Eye (tissue), 1 donor: ENCODE measurements at regions not wholly inside any gene's neighbourhood (a gene's known extent, or its start where the extent isn't known, plus 50 kb on each side); places are given as distances from the start of the nearest gene placed in this dataset.

Experiments used
- DNase-seq: peaks from one replicate; pipeline ENCODE4 v3.0.0-alpha.2; 2015

DNA sequence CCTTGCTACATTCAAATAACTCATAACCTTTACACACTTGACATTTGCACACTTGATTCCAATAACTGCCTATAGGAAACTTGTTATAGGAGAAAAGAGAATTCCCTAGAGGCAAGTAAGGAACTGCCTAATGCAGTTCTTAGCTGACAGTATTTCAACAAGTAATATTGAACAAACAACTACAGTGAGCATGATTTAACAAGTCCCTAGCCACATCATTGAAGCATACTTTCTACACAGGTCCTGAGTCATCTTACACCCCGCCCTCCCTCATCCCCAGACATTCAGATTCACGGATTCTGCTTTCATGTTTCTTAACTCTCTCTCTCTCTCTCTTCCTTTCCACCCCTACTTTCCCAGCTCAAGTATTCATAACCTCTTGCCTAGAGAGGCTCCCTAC is 153.5 kb downstream of the LSM5 start:
- DNase-seq, result no peak

GRCh38 chr7:32335107-32335506 is 155.1 kb downstream of the LSM5 start:
- no peak for DNase-seq

DNA sequence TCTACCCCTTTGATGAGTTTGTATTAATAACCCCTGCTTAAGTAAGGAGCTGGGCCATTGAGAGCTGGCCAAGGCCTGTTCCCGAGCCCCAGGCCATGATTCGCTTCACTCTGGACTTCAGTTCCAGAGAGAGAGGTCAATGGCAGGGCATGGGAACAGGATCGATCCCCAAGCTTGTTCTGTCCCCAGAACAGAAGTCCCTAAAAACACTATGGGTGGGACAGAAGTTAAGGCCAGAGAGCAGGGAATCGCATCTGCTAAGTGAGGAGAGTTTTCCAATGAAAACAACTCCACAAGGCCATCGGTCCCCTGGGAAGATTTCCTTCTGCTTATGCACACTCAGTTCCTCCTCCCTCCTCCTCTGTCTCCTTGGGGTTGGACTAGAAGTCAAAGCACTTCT is 159.6 kb downstream of the LSM5 start:
- DNase-seq, result no peak

DNA sequence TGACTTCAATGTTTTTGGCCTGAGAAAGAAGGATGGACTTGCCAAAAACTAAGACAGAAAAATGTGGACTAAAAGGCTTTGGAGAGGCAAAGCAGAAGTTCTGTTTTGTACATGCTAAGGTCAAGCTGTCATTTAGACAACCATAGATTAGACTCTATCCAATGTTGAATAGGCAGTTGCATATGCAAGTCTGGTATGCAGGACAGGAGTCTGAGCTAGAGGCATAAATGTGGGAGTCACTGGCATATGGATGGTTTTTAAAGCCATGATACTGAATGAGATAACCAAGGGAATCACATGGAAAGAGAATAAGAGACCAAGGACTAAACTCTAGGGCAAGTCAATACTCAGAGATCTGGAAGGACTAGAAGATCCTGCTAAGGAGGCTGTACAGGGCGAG is 164.1 kb downstream of the LSM5 start:
- no peak for DNase-seq

DNA sequence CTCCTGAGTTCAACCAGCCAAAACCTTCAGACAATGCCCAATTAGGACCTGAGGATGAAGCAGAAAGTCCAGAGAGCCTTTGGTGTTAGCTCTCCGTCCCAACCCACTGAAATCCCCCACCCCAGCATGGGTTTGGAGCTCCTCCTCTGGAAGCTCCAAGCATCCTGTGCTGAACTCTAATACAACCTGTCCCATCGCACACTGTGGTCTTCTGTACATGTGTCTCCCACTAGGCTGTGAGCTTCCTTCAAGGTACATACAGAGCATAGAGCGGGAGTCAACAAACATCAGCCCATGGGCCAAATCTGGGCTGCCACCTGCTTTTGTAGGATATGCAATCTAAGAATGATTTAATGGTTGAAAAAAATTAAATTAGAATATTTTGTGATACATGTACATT is 166.5 kb downstream of the LSM5 start:
- no peak for DNase-seq

DNA sequence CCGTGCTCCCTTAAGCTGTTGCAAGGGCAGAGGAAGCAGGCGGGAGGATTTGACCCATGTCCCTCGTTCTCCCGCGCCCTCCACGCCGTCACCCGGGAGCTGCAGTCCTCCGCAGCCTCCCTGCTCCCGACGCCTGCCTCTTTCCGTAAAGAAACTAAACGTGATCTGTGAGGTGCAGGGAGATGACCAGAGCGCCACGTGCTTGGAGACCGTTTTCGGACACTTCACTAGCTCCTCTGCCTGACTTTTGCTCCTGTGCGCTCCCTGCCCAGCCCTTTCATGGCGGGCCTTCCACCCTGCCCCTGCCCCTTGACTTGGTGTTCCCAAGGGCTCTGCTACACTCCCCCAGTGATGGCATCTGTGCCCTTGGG is 171.2 kb downstream of the LSM5 start:
- no peak for DNase-seq

DNA sequence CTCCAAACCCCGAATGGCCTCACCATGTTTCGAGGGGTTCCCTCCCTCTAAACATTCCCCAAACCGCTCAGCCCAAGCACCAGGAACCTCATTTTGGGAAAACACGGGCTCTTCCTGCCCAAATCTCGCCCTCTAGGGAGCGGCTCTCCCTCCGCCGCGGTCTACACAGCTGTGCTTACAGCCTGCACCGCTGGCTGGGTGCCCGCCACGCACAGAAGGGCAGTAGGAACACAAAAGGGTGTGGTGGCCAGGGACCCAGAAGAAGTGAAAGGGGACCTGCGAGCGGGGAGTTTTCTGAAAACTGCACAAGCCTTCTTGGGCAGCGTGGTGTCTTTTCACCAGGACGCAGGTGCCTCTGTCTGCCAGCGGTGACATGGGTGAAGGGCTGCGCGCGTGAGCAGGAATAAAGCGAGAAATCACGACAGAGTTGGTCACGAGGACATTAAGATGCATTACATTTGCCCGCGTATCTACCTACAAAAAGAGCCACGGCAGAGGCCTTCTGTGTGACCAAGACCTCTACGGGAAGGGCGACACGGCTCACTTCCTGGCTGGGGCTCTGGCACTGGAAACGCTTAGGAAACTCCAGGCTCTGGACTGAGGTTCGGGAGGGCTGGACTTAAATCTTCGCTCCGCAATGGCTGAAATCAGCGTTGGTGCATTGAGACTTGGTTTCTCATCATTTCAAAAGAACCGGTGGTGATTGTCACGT is 171.7 kb downstream of the LSM5 start:
- peak; percentile 37 for DNase-seq

DNA sequence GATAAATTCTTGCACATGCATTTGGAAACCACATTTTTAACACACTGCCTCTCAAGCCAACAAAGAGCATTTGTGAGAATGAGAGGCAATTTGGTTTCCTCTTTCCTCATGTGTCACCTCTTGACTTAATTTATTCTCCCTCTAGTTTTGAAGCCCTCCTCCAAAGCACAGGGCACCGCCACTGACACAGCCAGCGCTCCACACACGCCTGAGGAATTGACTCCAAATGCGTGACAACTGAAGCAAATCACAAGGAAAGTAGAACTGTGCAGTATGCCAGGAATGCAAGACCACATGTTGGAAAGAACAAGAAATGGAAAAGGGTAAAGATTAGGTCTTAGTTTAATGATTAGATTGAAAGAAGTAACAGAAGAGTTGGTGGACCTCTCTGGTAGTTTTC is 173.3 kb downstream of the LSM5 start:
- DNase-seq, result no peak

DNA sequence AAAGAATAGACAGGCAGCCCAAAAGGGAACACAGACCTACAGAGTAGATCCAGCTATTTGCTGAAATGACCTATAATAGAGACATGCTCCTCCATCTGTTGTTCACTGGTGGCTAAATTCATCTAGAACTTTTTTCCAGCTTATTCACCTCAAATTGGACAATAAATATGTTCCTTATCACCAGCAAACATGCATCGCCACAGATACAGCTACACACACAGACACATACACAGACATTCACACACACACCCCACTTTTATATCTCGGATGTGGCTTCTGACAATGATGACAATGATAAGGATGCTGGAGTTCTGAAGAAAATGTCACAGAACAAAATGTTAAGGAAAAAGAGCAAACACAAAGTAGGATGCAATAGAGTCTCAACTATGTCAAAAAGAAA is 175.4 kb downstream of the LSM5 start:
- DNase-seq, result no peak

- DNase-seq, result no peak
These were observed 188.8 kb downstream of the LSM5 start for GRCh38 chr7:32301427-32301826.

GRCh38 chr7:32299133-32299702 is 191.0 kb downstream of the LSM5 start:
- no peak for DNase-seq

GRCh38 chr7:32298408-32299132 is 191.6 kb downstream of the LSM5 start:
- DNase-seq, result peak; percentile 74

DNA sequence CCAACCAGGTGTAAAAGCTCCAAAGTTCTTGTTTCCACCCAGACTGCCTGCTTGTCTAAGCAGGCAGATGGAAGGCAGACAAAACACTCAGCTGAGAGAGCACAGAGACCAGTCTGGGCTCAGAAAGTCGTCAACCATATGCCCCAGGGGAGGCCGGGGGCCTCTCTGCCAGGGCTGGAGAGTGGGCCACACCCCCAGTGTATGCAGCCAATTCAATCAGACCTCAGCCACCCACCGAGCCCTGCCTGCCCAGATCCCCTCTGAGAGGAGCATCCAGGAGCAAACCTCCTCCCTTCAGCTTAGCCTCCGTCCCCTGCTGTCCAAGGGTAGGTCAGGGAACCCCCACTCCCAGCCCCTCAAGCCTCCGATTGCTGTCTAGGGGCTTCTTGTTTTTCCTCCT is 196.3 kb downstream of the LSM5 start:
- peak; percentile 31 for DNase-seq

DNA sequence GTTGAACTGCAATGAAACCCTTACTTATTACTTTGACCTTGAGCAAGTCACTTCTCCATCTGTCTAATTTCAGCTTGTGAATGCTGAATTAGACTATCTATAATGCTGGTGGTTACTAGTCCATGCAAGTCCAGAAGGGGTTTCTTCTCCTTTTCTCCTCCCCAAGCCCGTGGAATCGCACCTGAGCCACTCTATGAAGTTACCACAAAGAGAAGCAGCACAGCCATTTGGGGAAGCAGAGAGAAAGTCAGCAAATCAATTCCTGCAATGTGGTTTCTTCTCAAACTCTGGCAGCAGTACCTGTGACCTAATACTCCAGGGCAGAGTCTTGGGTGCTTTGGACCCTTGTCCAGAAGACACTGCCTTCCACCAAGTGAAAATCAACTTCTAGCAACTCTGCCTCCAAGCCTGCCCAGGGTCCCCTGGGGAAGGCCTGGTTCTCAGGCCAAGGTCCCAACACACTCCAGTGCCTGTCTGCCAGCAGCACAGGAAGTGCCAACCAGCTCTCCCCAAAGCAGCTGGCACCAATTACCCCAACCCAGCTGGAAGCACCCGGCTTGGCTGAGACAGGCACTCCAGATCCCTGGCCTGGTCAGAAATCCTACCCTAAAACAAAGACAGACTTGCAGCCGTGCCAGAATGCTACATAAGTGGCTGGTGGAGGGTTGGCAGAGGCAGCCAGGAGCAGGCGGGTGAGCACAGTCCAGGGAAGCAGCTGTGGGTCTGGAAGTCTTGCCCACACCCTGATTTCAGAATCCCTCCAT is 200.3 kb downstream of the LSM5 start:
- DNase-seq, result no peak

GRCh38 chr7:32285698-32286097 is 204.5 kb downstream of the LSM5 start:
- no peak for DNase-seq

- DNase-seq, result peak; percentile 54
These were observed 206.6 kb downstream of the LSM5 start for GRCh38 chr7:32283546-32283945.

DNA sequence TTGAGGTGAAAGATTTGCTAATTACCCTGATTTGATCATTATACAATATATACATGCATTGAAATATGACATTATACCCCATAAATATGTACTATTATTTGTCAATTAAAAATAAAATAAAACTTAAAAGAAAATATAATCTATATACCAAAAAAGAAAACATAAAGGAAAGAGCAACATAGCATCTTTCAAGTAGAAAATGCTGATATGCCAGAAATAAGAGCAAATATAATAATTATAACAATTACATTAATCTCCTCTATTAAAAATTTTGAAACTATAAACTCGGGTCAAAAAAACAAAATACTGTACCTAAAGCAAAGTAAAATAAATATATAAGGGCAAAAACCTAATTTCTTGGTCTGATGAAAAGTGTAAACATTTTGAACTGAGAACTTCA is 209.3 kb upstream of the PDE1C start:
- no peak for DNase-seq

- no peak for DNase-seq
These were observed 205.2 kb upstream of the PDE1C start for GRCh38 chr7:32275216-32276009.

- DNase-seq, result no peak
These were observed 203.1 kb upstream of the PDE1C start for GRCh38 chr7:32273297-32273696.

GRCh38 chr7:32266932-32267475 is 196.8 kb upstream of the PDE1C start:
- DNase-seq, result no peak

DNA sequence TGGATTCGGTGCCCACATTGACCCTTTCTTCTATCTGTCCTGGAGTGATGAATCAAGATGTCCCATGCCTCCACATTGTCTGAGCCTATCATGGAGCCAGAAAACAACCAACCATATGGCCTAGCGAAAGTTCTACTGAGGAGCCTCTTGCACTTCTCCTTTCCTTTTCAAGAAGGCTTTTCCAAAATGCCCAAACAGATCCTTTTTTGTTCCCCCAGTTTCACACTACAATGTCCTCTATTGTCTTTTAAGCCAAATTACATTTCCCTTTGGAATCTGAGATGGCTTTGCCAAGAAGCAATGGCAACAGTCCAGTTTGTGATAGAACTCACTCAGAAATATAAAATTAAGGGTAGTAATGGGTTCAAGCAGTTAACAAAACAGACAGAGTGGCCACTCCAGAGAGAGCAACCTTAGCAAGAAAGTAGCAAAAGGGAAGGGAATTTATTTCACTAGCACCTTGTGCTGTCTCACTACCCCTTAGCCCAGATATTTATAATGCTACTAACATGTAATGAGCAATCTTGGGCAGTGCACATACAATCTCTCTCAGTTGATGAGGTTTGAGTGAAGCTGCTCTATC is 194.6 kb upstream of the PDE1C start:
- DNase-seq, result no peak

DNA sequence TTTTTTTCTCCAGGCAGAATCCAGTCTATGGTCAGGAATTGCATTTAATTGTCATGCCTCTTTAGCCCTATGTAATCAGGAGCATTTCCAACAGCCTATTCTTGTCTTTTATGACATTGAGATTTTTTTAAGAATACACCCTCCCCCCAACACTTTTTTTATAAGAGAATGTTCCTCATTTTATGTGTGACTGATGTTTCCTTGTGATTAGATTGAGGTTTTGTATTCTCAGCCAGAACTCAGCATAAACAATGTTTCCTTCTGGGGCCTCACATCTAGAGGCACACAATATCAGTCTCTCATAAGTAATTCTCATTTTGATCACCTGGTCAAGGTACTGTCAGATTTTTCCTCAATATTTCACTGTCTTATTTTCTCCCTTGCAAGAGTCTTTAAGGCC is 193.4 kb upstream of the PDE1C start:
- no peak for DNase-seq
